Left hindlimb (tissue), 1 donor: ENCODE measurements at regions not wholly inside any gene's neighbourhood (a gene's known extent, or its start where the extent isn't known, plus 50 kb on each side); places are given as distances from the start of the nearest gene placed in this dataset.

Source experiments
- DNase-seq: peaks from one replicate; pipeline ENCODE4 v3.0.0-alpha.2; 2018

DNA sequence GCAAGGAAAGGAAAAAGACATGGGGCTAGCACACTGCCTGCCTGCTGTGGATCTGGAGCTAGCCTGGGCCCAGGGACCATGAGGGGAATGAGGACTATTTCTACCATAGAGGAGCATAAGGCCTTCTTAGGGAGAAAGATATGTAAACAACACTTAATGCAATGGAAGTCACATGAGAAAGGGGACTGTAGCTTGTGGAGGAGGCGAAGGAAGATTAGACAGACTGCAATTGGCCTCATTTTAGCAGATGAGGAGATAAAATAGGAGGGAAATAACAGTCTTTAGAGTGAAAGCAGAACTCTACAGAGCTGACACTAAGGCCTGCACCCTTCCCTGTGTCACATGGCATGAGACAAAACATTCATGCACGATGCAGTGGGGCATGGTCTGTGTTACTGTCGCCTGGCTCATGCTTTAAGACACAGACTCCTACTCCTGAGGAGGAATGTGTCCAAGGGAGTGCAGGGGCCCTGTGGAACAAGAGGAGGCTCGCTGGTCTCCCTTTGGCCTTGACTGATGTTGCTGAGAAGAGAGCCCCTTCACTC is 829.3 kb upstream of the IGFBP3 start:
- no peak for DNase-seq

DNA sequence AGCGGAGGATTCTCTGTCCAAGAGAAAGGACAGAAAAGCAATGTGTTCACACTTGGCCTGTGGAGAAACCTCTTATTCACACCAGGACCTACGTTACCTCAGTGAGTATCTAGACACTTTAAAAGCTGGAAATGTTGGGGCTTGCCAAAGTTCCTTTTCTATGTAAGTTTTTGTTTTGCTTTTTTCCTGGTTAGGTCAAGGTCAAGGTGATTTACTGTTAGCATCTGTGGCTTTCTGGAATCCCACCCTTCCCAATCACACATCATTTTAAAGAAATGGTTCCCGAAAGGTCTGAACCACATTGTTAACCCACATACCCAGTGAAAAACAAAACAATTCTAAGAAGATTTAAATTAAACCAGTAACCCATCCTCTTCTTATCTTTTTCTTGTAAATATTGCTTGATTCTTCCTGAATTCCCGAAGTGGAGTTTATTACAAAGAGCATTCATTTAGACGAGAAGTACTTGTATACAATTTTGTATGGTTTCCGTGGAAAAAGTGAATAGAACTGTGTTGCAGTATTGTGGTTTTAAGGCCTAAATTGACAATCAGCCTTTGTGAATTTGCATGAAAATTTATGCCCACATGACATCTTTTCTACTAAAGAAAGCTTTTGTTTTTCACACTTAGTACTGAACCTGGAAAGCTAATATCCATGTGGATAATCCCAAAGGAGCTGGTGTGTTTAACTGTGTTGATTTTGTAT is 827.0 kb upstream of the IGFBP3 start:
- DNase-seq = no peak

DNA sequence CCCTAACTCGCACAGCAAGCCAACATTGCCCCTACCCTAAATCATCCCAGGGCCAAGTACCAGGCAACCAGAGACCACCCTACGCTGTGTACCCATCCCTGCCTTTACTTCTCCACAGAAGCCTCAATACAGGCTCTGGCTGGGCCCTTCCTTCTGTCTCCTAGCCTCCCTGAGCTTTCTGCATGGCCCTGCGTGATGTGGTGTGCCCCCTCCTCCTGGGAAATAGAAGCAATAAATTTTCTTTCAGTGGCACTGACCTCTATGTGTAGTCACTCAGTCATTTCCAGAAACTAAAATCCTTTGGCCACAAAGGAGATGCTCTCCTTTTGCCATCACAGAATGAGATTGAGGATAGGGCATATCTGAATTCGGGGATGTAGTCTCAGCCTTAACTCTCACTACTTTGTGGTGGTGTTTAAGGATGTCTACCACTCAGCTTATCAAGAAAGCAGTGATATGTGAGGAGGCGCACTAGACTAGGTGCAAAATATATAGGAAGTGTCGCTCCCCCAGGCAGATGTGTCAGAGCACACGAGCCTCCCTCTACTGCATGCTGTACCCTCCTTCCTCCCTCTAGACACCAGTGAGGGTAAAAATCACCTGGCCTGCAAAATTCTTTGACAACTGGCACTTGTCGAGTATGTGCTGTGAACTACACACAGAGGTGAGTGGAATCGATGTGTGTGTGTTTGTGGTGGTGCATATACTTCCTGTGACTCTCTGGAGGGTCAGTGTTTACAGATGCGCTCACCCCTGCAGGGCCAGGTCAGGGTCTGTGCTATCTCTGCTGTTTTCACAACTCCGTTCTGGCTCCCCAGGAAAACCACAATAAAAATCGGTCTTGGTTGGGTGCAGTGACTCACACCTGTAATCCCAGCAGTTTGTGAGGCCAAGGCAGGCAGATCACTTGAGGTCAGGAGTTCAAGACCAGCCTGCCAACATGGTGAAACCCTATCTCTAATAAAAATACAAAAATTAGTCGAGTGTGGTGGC is 825.9 kb upstream of the IGFBP3 start:
- no peak for DNase-seq

DNA sequence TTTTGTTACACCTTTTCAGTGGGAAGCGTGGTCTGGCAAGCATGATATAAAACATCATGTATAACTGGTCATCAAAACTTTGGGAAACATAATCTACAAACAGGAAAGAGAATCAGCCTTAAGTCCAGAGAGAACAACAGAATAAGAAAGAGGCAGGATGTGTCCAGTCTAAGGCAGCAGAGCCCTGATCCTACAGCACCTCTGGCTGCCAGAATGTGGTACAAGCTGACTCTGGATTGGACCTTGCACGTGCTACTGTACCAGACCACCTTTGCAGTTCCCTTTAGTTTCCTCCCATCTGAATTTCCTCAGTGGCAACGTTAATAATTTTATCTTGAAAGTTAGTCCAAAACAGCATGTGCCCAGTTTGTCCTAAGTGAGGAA is 824.6 kb upstream of the IGFBP3 start:
- DNase-seq = no peak

DNA sequence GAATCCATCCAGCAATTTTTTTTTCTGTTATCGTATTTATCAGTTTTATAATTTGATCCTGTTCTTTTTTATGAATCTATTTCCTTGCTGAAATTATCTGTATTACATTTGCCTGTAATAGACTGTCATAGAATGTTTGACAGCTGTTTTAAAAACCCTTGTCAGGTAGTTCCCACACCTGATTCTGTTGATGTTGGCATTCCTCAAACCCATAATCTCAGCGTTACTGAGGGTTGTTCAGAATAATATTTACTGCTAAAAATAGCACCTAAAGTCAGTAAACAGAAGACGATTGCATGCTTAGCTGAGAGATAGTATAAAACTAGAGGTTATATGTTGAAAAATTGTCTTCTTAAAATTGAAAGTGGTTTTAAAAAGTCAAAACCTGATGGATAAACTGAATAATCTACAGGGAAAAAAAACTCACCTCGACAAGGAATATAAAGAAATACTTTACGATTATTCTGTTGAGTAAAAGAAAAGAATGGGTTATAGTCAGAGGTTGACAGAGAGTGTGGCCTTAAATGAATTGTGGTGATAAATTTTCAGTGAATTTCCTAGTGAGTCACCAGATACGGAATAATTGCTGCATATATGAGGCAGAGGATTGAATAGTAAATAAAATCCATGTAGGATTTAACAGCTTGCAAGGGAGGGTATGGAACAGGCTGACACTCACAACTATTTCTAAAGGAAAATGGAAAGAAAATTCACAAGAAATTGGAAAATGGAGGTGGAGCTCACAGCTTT is 824.1 kb upstream of the IGFBP3 start:
- DNase-seq = no peak

DNA sequence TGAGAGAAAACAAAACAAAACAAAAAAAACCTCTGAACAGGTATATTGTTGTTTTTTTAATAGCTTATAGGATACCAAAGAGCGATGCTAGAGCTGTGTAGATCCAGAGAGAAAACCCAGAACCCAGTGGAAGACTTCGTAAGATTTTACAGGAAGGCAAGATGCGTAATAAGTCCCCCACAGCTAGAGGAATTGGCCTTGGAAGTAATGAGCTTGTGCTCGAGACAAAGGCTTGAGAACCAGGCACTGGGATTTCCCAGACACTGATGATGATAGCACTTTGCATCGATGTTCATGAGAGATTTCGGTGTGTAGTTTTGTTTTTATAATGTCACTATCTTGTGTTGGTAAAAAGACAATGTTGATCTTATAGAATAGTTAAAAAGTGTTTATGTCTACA is 821.5 kb upstream of the IGFBP3 start:
- peak; percentile 23 for DNase-seq

DNA sequence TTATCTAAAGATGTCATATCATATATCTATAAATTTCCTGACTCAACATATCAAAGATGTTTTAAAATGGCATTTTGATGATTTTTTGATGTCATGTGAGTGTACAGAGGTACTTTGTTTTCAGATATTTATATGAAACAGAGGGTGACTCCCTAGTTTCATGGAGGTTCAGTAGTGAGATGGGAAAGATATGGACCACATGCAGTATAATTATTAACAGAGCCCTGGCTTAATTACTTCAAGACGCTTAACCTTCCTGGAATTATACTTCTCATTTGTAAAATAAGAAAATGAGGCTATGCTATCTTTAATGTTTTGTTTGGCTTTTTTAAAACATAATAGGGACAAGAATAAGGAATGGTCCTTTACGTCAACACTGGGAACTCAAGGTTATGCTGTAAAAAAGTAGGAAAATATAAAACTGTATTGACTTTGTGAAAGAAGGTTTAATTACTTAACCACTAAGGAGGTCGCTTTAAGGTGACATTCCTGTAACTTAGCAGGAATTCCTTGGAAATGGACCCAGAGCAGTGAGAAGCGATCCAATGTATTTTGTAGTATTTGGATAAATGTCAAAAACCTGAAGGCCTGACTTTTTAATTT is 821.0 kb upstream of the IGFBP3 start:
- DNase-seq = no peak

DNA sequence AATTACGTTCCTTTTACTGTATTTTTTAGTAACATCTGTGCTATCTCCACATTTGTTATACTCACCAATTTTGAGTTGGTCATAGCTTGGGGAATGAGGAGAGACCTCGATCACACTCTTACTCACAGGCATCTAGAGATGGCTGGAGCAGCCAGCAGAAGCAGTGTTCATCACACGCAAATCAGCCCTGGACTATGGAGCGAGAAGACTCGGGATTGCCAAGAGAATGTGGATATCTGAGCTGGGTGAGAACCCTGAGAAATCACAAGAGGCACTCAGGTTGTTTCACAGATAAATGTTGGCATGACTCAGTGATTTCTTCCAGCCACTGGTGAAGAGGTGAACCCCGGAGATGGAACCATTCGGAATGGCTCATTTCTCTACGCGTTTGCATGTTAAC is 820.1 kb upstream of the IGFBP3 start:
- DNase-seq = no peak

DNA sequence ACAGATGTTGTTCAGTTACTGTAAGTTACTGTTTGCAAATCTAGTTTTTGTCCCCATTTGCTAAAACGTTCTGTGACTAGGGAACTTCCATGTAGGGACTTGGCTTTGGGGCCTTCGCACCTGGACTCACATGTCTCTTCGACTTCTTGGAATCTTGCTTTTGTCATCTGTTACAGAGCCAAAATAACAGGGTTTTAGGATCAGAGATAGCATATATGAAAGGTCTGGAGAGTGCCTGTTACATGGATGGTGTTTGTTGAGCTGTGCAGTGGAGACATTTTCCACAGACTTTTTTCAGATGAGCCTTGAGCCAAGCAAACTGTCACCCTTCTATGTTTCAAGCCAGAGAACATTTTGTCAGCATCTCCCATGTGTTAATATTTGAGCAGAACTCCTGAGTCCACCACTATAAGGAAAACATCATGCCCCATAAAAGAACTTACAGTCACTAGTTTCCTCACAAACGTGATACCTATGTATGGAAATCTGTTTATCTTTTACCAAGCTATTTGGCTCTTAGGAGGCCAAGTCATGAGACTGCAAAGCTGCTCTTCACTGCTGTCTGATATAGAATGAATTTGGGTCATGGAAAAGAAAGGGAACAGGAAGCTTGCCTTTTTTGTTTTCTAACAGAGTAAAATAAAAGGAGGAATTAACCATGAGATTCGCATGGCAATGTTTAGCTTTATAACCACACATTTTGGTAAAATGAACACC is 818.6 kb upstream of the IGFBP3 start:
- no peak for DNase-seq

DNA sequence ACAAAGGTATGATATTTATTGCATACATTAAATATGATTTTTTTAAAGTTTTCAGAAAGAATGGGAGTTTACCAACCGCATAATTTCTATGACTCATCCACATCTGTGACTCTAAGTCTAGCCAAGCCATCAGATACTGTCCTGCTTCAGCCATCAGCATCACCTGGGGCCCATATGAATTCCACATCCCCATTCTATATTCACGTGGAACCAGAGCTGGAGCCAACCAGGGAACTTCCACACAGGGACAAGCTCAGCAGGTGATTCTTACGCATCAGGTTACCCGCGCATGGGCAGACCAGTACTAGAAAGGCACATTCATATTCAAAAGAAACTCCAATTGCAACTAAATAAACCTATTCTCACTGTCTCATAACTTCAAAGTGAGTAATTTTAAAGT is 817.7 kb upstream of the IGFBP3 start:
- no peak for DNase-seq

DNA sequence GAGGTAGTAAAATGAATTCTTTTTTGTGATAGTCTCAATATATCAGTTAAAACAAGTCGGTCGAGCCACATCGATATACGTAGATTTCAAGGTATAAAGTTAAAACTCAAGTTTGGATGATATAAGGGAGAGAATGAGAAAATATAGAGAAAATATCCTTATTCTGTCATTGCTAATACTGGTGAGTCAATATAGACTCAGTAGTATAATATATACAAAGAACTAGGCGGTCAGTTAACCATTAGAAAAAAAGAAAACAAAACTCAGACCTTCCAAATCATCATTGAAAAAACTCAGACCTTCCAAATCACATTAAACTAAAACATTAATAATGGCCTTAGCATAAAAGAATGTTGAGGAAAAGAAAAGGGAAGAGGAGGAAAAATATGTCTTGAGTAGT is 817.1 kb upstream of the IGFBP3 start:
- DNase-seq = no peak

DNA sequence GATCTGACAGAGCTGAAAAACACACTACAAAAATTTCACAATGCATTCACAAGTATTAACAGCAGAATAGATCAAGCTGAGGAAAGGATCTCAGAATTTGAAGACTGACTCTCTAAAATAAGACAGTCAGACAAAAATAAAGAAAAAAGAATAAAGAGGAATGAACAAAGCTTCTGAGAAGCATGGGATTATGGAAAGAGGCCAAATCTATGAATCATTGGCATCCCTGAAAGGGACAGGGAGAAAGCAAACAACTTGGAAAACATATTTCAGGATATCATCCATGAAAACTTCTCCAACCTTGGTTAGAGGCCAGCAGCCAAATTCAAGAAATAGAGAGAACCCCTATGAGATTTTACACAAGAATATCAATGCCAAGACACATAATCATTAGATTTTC is 804.8 kb upstream of the IGFBP3 start:
- DNase-seq = no peak

DNA sequence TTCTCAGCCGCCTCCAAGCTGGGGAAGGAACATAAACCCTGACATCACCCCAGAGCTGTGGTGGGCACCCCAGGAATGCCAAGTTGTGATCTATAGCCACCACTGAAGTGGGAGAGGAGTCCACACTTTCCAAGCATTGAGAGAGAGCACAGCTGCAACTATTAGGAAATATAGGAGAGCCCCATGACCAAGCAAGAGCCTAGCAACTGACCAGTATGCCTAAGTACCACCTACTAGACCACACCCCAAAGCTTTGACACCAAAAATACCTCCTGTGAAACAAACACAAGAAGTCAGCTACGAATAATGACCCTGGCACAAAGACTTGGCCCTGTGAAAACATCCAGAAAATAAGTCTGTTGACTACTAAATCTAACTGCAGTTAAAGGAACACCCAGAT is 804.1 kb upstream of the IGFBP3 start:
- no peak for DNase-seq

DNA sequence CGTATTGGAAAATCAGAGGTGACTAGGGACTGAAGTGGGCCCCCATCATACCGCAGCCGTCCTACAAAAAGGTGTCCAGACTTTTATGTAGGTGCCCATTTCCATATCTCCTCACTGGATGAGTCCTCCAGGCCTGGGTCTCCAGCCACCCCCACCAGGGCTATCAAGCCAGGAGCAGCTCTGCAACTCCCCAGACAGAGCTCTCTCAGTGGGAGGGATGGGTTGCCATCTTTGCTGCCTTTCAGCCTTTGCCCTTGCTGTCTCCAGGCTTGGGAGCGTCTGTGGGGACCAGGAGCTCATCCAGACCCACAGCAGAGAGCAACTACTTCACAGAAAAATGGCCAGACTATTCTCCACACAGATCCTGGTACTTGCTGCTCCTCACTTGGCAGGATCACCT is 802.7 kb upstream of the IGFBP3 start:
- no peak for DNase-seq

DNA sequence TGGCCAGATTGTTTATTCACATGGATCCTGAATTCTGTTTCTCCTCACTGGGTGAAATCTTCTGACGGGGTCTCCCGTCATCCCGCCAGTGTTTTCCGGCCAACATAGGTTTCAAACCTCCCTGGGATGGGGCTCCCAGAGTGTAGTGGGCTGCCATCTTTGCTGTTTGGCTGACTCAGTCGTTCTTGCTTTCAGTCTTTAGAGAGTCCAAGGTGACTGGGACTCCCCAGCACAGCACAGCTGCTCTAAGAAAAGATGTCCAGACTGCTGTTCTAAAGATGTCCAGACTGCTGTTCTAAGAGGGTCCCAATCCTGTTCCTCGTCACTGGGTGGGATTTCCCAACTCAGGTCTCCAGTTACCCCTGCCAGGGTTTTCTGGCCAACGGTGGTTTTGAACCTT is 801.9 kb upstream of the IGFBP3 start:
- DNase-seq = no peak

DNA sequence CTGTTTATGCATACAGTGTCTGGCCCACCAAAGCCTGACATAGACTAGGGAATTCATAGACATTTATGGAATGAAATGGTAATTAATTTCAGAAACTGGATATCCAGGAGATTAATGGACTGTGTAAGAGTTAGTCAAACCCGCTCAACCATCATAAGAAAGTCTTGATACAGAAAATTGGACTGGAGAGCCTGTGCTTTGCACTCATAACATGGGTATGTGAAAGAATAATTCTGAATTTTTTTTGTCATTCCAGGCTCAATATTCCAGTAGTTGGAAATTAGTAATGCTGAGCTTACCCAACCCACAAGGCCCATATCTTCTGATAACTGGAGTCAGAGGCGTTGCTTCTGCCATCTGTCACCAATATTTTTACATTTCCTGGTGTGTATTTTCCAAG is 799.7 kb upstream of the IGFBP3 start:
- no peak for DNase-seq

DNA sequence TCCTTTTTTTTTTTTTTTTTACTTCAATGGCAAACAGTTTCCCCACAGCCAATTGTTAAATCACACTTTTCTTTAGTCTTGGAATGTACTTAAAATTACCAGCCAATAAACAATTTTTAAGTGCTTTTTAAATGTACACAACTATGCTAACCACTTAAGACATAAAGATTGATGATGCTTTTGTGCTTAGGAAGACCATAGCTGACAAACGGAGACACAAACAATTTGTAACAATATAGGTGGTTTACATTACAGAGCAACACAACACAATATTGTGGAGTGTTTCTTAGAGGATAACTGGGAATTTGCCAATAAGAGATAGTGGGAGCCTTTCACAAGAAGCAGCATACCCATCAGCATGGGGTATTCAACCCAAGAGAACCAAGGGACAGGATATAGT is 798.5 kb upstream of the IGFBP3 start:
- no peak for DNase-seq

DNA sequence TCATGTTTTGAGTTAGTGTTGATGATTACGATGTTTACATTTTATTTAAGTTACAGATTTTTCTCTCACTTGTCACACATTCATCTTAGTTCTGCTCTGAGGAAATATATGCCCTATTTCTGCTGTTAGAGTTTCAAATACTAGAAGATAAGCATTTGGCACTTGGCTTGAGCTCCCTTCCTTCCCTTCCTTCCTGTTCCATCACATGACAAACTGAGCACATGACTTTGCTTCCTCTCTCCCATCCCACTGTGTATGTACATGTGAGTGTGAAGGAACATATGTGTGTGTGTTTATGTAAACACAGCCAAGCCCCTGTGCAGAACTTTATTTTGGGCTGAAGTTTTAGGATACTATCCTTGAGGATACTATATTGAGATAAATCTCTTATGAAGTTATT is 795.9 kb upstream of the IGFBP3 start:
- no peak for DNase-seq

DNA sequence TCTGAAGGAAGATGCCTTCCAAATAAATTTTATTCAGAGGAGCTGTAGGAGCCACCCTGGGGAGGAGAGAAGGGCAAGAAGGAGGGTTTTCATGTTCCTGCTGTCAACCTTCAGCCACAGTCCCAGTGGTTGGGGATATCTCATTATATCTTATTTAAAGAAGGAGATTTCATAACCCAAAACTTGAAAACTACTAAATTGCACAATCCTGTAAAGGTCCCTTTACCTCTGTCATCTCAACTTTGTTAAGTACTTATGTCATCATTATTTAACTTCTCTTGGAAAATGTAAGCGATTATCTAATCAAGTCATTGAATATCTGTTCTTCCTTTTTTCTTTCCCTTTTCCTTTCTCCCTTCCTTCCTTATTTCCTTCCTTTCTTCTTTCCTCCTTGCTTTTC is 794.5 kb upstream of the IGFBP3 start:
- DNase-seq = no peak

DNA sequence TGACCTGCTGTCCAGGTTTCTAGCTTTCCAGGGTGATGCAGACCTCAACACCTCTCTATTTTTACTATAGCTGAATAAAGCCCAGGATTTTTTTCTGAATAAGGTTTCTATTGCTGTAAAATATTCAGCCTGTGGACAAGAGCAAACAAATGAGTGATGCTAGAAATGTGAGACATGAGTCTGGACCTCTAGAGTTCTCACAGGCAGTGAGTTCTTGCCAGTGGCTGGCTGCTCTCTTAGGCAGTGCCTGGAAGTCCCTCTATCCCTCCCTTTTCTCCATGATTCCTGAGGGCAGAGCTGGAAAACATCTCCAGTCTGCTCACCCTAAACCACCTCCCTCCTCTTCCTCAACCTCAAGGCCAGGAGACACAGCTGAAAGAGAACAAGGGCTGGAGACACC is 793.8 kb upstream of the IGFBP3 start:
- DNase-seq = no peak

DNA sequence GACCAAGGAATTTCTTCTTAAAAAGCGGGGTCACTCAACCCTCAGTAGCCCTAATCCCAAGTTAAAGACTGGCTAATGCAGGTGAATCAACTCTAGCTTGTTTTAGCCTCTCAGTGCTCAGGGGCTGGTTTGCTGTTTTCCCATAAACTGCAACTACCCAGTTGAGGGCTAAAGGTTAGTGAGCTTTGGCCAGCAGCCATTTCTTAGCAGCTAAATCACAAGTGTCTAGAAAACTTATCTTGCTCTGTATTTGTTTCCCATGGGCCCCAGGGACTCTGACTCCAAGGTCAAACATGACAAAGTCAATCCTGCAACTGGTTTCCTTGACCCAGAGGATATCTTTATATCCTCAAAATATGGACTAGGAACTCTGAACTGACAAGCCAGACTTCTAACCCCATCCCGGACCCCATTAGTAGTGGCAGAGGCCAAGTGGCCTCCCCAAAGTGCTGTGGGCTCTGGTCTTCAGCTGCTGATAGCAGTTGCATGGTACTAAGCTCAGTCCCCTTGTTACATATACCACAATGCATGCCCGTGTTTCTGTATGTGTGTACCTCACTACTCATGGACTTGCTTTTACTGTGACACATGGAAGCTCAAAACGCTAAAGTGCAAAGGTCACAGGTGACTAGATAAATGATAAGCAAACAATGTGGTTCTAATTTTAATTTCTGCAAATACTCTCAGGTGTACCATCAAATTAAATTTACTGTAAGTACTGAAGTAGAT is 793.0 kb upstream of the IGFBP3 start:
- DNase-seq = no peak

DNA sequence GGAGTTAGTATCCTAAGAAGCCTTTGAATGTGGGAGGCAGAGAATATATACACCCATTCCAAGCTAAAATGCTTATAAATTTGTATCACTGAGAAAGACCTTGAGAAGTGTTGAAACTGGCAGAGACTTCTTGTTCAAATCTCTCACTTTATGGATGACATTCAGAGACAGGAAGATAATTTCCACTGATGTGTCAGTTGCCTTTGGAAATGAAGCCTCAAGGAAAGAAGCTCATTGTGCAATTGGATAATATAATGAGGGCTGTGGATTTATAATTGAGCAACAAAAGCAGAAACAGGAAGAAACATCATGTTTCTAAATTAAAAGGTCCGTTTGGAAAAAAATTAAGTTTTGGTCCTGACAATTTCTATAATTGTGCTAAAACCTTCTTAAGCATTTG is 789.9 kb upstream of the IGFBP3 start:
- no peak for DNase-seq
